ENCODE measurements at regions not wholly inside any gene's neighbourhood (a gene's known extent, or its start where the extent isn't known, plus 50 kb on each side); places are given as distances from the start of the nearest gene placed in this dataset.
"Not testable (repeated sequence)": the region's sequence is repeated elsewhere in the genome, so short reads cannot be mapped to it uniquely, and the experiment has no call there.

- no peak for DNase-seq (ENCODE audit: low spot score)
Observed at GRCh38 chr9:108765265-108765664, 90.5 kb downstream of the ACTL7B start.

- DNase-seq (ENCODE audit: low spot score), result no peak
Observed at GRCh38 chr9:108762348-108763055, 93.3 kb downstream of the ACTL7B start.

- DNase-seq (ENCODE audit: low spot score), result peak; percentile 58
Observed at GRCh38 chr9:108761655-108762347, 94.0 kb downstream of the ACTL7B start.

- no peak for DNase-seq (ENCODE audit: low spot score)
Observed at GRCh38 chr9:108760841-108761240, 94.9 kb downstream of the ACTL7B start.

GRCh38 chr9:108759835-108760234 lies 96.0 kb downstream of the ACTL7B start:
- no peak for DNase-seq (ENCODE audit: low spot score)

GRCh38 chr9:108759399-108759798 lies 96.4 kb downstream of the ACTL7B start:
- no peak for DNase-seq (ENCODE audit: low spot score)

GRCh38 chr9:108756746-108757490 lies 98.9 kb downstream of the ACTL7B start:
- DNase-seq (ENCODE audit: low spot score), result no peak

- no peak for DNase-seq (ENCODE audit: low spot score)
Observed at GRCh38 chr9:108755979-108756378, 99.8 kb downstream of the ACTL7B start.

- no peak for DNase-seq (ENCODE audit: low spot score)
Observed at GRCh38 chr9:108751369-108751768, 104.4 kb downstream of the ACTL7B start.

- no peak for DNase-seq (ENCODE audit: low spot score)
Observed at GRCh38 chr9:108750661-108751215, 105.0 kb downstream of the ACTL7B start.

GRCh38 chr9:108748776-108749175 lies 107.0 kb downstream of the ACTL7B start:
- DNase-seq (ENCODE audit: low spot score), result no peak

GRCh38 chr9:108746864-108747263 lies 108.9 kb downstream of the ACTL7B start:
- no peak for DNase-seq (ENCODE audit: low spot score)

GRCh38 chr9:108746001-108746400 lies 109.8 kb downstream of the ACTL7B start:
- no peak for DNase-seq (ENCODE audit: low spot score)

GRCh38 chr9:108744641-108745040 lies 111.1 kb downstream of the ACTL7B start:
- DNase-seq (ENCODE audit: low spot score), result no peak

GRCh38 chr9:108743901-108744371 lies 111.8 kb downstream of the ACTL7B start:
- DNase-seq (ENCODE audit: low spot score), result no peak

- DNase-seq (ENCODE audit: low spot score), result no peak
Observed at GRCh38 chr9:108743416-108743815, 112.4 kb downstream of the ACTL7B start.

GRCh38 chr9:108742191-108742590 lies 113.6 kb downstream of the ACTL7B start:
- no peak for DNase-seq (ENCODE audit: low spot score)

GRCh38 chr9:108731292-108731691 lies 124.5 kb downstream of the ACTL7B start:
- not testable (repeated sequence) for DNase-seq (ENCODE audit: low spot score)

GRCh38 chr9:108727580-108728111 lies 128.1 kb downstream of the ACTL7B start:
- no peak for DNase-seq (ENCODE audit: low spot score)

GRCh38 chr9:108724652-108725051 lies 131.1 kb downstream of the ACTL7B start:
- no peak for DNase-seq (ENCODE audit: low spot score)

- DNase-seq (ENCODE audit: low spot score), result no peak
Observed at GRCh38 chr9:108724122-108724521, 131.7 kb downstream of the ACTL7B start.

GRCh38 chr9:108722396-108722795 lies 133.4 kb downstream of the ACTL7B start:
- no peak for DNase-seq (ENCODE audit: low spot score)

All from NAMALWA (cell line).